GM21381 (cell line): ENCODE measurements at regions not wholly inside any gene's neighbourhood (a gene's known extent, or its start where the extent isn't known, plus 50 kb on each side); places are given as distances from the start of the nearest gene placed in this dataset.

Experiments
- ATAC-seq: cut with Tn5 transposase; IDR thresholded peaks from one replicate; pipeline ENCODE4 v1.9.1; 2021; ENCODE audit warnings: mild to moderate bottlenecking, moderate library complexity; ENCODE audit not compliant: unreplicated experiment

- no peak for ATAC-seq
Measured at GRCh38 chr6:143621876-143622605, 55.7 kb upstream of the PHACTR2 start.

DNA sequence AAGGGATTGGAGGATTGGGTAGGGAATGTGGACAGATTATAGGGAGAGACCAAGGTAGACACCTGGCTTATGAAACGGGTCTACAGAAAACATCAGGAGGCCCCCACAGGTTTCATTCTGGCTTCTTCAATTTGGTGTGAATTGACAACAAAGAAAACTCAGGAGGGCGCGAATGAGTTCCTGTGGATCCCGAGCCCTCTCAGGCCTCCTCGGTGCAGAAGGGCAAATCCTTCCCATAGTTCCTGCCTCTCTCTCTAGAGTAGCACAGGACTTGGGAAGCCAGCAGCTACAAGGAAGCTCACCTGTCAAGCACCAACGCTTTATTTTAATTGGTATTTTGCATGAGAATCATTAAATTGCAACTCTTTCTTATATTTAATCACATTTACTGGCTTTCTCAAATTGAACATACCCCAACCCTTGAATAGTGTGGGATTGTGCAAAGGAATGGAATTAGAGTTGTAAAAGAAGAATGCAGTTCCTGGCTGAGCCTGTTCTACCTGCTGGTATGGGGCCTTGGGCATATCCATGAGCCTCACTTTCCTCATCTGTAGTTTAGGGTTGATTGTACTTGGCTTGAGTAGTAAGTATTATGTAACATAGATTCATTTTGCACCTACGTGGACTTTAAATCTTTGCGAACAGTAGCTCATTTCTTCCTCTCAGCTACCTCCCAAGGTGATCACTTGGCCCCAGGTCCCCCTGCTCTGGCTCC is 56.4 kb upstream of the PHACTR2 start:
- no peak for ATAC-seq

- no peak for ATAC-seq
Measured at GRCh38 chr6:143620447-143620846, 57.3 kb upstream of the PHACTR2 start.

- ATAC-seq = no peak
Measured at GRCh38 chr6:143619824-143620401, 57.9 kb upstream of the PHACTR2 start.

DNA sequence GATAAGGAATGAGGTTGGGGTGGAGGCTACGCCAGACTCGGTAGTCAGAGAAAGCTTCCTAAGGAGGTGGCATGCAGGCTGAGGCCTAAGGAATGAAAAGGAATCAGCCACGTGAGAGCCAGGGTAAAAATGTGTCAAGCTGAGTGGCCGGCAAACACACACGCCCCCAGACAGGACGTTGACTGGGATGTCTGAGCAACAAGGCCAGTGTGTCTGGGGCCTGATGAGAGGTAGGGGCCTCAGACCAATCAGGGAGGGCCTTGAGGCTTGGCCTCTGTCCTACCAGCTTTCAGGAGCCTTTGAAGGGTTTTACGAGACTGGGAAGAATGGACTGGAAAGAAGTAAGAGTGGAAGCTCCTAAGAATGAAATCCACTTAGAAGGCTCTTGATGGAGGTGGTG is 61.0 kb upstream of the PHACTR2 start:
- no peak for ATAC-seq

- ATAC-seq = peak; percentile 52
Measured at GRCh38 chr6:143615785-143616184, 62.0 kb upstream of the PHACTR2 start.

DNA sequence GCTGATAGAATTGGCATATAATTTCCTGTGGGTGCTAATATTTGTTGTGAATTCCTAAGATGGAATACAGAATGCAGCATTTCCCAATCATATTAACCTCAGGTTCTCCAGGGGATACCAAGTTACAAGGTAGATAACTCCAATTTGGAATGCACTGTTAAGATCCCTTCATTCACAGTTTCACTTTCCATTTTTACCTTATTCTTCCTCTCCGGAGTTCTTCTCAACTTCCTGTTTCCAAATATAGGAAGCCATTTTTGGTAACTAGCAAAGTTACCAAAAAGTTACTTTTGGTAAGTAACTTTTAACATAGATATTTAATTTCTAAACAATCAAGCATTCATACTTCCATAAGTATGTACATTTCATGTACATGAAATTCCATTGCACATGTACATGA is 63.5 kb upstream of the PHACTR2 start:
- no peak for ATAC-seq

DNA sequence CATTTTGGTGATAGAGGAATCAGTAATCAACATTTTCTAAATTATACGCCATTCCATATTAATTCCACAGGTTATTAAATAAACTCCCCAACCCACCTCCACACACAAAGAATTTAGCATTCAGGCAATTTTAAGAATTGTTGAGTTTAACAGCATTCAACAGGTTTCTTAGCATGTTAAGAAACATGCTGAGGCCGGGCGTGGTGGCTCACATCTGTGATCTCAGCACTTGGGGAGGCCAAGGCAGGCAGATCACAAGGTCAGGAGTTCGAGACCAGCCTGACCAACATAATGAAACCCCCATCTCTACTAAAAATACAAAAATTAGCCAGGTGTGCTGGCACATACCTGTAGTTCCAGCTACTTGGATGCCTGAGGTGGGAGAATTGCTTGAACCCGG is 64.0 kb upstream of the PHACTR2 start:
- ATAC-seq = no peak

- ATAC-seq = no peak
Measured at GRCh38 chr6:143612186-143612585, 65.6 kb upstream of the PHACTR2 start.

- ATAC-seq = no peak
Measured at GRCh38 chr6:143611580-143611979, 66.2 kb upstream of the PHACTR2 start.

DNA sequence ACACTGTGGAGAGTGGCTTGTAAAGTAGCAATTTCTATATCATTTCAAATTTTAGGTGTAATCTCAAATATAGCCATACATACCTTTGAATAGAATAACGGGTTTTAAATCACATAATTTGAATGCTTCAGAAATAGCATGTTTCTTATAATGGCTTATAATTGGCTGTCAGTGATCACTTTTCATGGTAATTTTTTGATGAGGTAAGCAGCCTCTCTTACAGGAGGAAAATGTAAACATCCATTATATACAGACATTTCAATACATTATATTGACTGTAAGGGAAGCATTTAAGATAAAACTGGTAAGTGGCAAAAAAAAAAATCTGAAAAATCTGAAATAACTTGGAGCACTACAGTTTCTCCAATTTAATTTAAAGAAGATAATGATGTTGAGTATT is 67.8 kb upstream of the PHACTR2 start:
- ATAC-seq = no peak

DNA sequence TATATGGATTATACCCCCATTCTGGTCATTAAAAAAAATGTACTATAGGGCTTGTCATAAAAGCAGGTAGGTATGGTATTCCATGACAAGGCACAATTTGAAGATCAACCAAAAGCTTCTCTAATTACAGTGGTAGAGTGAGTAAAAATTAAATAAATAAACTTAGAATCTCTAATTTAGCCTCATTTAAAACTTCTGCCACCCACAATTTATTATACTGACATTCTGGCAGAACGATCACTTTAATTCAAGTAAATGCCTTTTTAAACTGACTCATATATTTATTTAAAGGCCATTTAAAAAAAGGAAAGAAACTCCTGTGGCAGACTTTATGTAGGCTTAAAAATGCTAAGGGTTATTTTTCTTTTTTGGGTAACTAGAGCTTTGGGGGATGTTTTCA is 68.3 kb upstream of the PHACTR2 start:
- ATAC-seq = no peak

DNA sequence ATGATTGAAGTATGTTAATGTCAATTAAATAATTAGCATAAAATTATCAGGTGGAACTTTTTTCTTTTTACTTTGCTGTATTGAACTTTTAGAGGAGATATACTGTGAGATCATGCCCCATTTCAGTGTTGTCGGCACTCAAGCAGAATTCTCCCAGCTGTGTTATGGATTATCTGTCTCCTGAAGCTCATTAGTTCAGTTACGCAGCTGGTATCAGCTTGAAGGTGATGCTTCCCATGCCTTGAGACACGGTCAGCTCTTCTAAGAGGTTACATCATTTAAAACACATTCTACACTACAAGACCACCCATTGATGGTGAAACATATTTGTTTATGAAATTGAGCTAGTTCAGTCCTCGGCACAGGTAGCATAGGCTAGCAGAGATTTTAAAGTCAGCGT is 68.9 kb upstream of the PHACTR2 start:
- ATAC-seq = no peak

DNA sequence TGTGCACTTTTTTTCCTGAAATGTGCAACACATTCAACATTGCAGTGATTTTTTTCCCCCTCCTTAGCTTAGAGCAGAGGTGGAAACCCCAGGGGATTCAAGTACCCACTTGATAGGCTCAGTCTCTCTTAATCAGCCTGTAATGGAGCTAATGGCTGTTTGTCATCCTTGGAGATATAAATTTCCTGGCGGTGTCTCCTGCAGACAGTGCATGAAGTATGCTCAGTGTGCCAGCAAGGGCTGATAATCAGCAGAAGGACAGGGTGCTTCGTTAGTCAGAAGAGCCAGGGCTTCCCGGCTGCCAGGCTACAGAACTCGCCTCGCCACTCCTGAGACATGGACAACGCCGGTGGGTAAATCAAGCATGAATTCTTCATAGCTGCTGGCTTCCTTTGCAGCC is 69.8 kb upstream of the PHACTR2 start:
- no peak for ATAC-seq

DNA sequence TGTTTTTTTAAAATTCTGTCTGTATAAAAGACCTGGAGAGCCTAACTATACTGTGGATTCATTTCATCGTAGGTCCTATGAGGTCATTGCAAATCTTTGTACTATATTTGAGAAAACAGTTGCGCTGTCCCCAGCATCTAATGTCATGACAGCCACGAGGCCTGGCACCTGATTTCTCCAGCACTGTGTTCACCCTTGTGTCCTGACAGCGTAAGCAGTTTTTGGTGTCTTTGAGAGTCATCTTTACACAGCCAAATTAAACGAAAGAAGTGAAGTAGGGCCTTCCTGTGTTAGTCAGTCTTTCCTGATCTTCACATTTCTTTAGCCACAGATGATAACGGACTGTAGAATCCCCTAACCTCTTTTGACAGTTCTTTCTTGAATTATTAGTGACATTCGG is 70.6 kb upstream of the PHACTR2 start:
- no peak for ATAC-seq

GRCh38 chr6:143605906-143606521 is 71.8 kb upstream of the PHACTR2 start:
- no peak for ATAC-seq

DNA sequence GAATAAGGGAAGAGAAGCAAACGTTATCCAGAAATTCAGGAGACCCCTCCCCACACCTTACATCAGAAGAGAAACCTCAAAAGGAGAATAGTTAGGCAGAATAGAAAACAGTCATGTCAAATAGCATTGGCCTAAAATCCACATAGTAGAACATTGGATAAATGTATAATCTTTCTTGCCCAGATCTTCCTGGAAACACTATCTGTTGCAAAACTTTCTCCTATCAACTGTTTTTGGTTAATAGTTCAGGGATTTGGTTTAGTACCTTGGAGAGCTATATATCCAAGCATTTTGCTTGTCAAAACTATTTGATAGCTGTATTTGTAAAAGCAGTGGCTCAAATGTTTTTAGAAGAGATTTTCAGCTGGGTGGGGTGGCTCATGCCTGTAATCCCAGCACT is 74.3 kb upstream of the PHACTR2 start:
- ATAC-seq = no peak

DNA sequence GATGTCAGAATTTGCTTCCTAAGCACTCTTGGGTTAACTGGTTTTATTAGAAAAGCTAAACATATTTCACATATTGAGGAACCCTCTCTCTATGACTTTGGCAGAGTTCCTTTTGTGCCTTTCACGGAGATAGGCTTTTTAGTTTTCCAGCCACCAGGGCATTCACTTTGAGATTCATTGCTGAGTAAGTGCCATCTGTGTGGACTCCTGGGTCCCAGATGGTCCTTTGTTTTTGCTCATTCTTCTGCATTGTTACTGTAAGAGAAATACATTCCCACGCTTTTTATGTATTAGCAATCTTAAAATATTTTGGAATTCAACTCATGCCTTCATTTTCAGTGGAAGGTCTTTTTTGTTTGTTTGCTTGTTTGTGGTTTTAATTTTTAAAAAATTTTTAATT is 76.3 kb upstream of the PHACTR2 start:
- ATAC-seq = no peak

DNA sequence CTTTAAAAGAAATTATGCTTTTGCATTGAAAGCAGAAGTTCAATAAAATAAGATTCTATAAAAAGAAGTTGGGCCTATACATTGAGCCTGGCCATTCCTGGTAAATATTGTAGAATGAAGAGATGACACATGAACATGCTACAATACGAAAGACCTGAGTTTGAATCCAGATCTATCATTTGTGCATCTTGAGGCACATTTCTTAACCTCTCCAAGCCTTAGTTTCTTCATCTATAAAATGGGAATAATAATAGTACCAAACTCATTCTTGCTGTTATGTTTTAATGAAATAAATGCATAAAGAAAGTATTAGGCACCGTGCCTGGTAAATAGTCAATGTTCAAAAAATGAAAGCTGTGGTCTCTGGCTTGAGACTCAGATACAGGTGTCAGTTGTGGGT is 76.9 kb upstream of the PHACTR2 start:
- ATAC-seq = no peak

GRCh38 chr6:143598466-143599080 is 79.2 kb upstream of the PHACTR2 start:
- no peak for ATAC-seq

GRCh38 chr6:143596866-143597265 is 80.9 kb upstream of the PHACTR2 start:
- ATAC-seq = no peak
